ES-I3 (cell line): ENCODE measurements at regions not wholly inside any gene's neighbourhood (a gene's known extent, or its start where the extent isn't known, plus 50 kb on each side); places are given as distances from the start of the nearest gene placed in this dataset.

Source experiments
- H3K36me3 ChIP-seq: 2 replicates; pipeline ENCODE4 v1.6.1; 2013; ENCODE audit warnings: mild to moderate bottlenecking, low read length, control low read depth, moderate library complexity; ENCODE audit not compliant: insufficient read depth
- H3K4me1 ChIP-seq: 2 replicates; pipeline ENCODE4 v1.6.1; 2013; ENCODE audit warnings: mild to moderate bottlenecking, control low read depth, low read length; ENCODE audit not compliant: insufficient read depth
- H3K9ac ChIP-seq: 2 replicates; pipeline ENCODE4 v1.6.1; 2013; ENCODE audit warnings: low read depth, mild to moderate bottlenecking, low read length, moderate library complexity
- H3K9me3 ChIP-seq: 2 replicates; pipeline ENCODE4 v1.6.1; 2013; ENCODE audit warnings: mild to moderate bottlenecking, low read length, moderate library complexity; ENCODE audit not compliant: control insufficient read depth, insufficient read depth

GRCh38 chr9:13568841-13569601 lies 289.5 kb upstream of the MPDZ start:
- Histone ChIP-seq H3K9ac (peak overlapping the region; percentile 81), H3K4me1 (peaks cover 5% of the 10 kb centered on the region; the same call in 1 of the 2 replicates), H3K36me3 (no peaks in the 10 kb centered on the region), H3K9me3 (no peaks in the 10 kb centered on the region)

DNA sequence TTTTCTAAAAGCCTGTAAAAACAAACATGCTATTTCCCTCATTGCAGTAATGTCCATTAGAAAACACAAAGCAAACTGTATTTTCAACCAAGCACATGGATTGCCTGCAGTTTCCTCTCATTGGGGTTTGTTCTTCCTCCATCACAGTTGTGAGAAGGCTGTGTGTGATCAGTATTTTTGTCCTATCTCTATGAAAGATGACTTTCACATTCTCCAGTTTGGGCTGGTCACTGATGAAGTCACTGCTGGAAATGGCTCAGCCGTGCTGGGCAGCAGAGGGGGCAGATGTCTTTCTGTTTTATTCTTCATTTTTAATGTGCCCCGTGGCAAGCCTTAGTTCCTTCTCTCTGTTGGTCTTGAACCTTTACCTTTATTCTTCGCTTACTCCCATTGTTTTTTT lies 288.9 kb upstream of the MPDZ start:
- Histone ChIP-seq H3K36me3 (no peaks in the 10 kb centered on the region), H3K4me1 (peaks cover 5% of the 10 kb centered on the region; the same call in 1 of the 2 replicates), H3K9ac (peak overlapping the region; percentile 81), H3K9me3 (no peaks in the 10 kb centered on the region)

GRCh38 chr9:13567833-13568232 lies 288.3 kb upstream of the MPDZ start:
- Histone ChIP-seq H3K36me3 (no peaks in the 10 kb centered on the region), H3K9me3 (no peaks in the 10 kb centered on the region), H3K9ac (no peak overlapping the region), H3K4me1 (peaks cover 5% of the 10 kb centered on the region; the same call in 1 of the 2 replicates)

DNA sequence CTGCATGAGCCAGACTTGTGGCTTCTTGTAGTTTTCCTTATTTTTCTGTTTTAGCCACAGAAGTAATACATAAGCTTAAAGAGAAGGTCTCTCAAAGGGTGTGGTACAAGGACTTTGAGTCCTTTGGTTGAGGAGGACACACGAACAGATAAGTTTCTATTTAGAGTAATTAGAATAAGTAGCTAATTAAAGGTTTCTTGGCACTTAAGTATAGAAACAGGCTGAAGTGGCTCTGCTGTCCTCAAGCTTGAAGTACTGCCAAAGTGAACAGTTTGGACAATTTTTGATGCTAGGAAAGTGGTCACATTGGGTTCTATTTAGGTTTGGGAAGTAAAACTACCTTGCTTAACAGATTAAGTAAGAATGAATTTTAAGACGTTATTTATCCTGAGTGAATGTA lies 278.3 kb upstream of the MPDZ start:
- H3K9me3 ChIP-seq, result no peaks in the 10 kb centered on the region
- no peak overlapping the region for H3K9ac ChIP-seq
- H3K4me1 ChIP-seq, result peaks cover 8% of the 10 kb centered on the region; the same call in 1 of the 2 replicates
- H3K36me3 ChIP-seq, result no peaks in the 10 kb centered on the region

DNA sequence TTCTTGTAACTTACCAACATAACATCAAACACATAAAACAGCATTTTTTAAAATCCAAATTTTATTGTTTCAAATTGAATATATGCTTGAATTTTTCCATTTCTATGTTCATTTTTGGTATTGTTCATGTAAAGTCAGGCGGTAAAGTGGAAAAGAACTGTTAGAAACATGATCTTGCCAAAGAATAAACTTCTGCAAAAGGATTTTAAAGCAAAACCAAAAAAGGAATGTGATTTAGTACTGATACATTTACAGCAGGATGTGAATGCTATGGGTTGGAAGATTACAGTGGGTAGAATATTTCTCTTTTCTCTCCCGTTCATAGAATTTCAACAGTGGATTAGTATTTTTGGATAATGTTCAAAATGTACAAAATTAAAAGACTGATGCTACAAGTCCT lies 277.2 kb upstream of the MPDZ start:
- H3K9ac ChIP-seq, result no peak overlapping the region
- no peaks in the 10 kb centered on the region for H3K36me3 ChIP-seq
- peaks cover 8% of the 10 kb centered on the region; the same call in 1 of the 2 replicates for H3K4me1 ChIP-seq
- no peaks in the 10 kb centered on the region for H3K9me3 ChIP-seq

GRCh38 chr9:13555989-13556500 lies 276.6 kb upstream of the MPDZ start:
- H3K9me3 ChIP-seq, result no peaks in the 10 kb centered on the region
- H3K9ac ChIP-seq, result no peak overlapping the region
- peaks cover 8% of the 10 kb centered on the region; the same call in 1 of the 2 replicates for H3K4me1 ChIP-seq
- H3K36me3 ChIP-seq, result no peaks in the 10 kb centered on the region

DNA sequence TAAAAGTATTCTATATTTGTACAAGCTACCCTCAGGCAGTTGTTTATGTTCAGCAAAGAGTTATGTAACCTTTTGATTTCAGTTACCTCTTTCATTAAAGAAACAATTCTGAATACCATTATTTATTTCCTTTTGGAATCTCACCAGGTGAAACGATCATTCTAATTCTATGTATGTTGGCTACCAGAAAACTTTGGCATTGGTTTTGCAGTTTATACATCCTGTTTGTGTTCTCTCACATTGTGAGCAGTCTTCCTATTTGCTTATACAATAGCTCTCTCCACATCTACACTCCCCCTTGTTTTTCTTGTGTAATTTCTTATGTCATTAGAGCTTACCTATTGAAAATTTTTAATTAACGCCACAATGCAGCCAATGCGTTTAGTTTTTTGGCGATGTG lies 276.0 kb upstream of the MPDZ start:
- Histone ChIP-seq H3K36me3 (no peaks in the 10 kb centered on the region), H3K9ac (no peak overlapping the region), H3K9me3 (no peaks in the 10 kb centered on the region), H3K4me1 (peaks cover 8% of the 10 kb centered on the region; the same call in 1 of the 2 replicates)

DNA sequence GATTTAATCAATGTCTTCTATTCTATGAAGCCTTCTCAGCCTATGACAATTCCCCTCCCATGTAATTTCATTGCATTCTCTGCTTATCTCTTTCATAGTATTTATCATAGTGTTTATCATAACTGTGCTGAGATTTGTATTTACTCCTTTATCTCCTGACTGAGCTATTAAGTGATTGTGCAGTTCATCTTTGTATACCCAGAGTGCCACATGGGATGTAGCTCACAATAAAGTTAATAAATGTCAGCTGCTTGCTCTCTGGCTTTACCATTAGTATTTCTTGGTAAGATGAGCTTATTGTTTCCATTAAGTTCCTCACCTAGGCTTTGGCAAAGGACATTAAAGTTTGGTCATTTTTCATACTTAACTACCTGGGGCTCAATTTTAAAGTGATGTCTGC lies 275.1 kb upstream of the MPDZ start:
- peaks cover 8% of the 10 kb centered on the region; the same call in 1 of the 2 replicates for H3K4me1 ChIP-seq
- H3K36me3 ChIP-seq, result no peaks in the 10 kb centered on the region
- no peak overlapping the region for H3K9ac ChIP-seq
- H3K9me3 ChIP-seq, result no peaks in the 10 kb centered on the region

DNA sequence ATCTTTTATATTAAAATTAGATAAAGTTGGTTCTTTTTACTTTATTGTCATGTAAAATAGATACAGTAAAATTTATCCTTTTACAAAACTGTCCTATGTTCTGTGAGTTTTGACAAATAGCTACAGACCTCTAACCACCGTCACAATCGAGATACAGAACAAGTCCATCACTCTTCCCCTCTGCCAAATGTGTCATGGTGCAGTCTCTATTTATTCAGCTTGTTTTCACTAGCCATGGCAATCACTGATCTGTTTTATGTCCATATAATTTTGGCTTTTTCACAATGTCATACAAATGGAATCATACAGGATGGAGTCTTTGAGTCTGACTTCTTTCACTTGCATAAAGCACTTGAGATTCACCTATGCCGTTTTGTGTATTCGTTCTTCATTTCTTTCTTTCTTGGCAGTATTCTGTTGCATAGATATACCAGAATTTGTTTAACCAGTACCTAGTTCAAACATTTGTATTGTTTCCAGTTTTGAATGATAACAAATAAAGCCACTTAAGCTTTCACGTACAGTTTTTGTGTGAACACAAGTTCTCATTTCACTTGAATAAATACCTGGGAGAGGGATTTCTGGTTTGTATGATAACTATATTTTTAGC lies 273.2 kb upstream of the MPDZ start:
- H3K36me3 ChIP-seq, result no peaks in the 10 kb centered on the region
- no peak overlapping the region for H3K9ac ChIP-seq
- H3K4me1 ChIP-seq, result peaks cover 8% of the 10 kb centered on the region; the same call in 1 of the 2 replicates
- no peaks in the 10 kb centered on the region for H3K9me3 ChIP-seq

DNA sequence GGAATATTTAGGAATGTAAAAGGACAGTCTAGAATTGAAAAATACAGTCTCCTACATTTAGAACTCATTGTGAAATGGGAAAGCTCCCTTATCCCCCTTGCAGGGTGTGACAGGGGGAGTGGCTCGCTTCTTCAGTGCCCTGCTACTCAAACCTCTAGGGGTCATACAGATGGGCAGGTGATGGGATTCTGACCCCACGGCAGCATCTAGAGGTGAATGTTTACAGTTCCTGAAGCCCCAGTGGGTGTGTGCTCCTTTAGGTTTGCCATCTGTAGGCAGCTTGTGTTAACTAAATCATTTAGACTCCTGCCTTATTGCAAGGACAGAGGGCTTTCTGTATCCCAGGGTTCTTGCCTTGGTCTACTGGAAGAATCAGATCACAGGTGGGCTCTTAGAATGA lies 271.0 kb upstream of the MPDZ start:
- Histone ChIP-seq H3K9me3 (no peaks in the 10 kb centered on the region), H3K4me1 (peaks cover 4% of the 10 kb centered on the region; the same call in 1 of the 2 replicates), H3K9ac (no peak overlapping the region), H3K36me3 (no peaks in the 10 kb centered on the region)

DNA sequence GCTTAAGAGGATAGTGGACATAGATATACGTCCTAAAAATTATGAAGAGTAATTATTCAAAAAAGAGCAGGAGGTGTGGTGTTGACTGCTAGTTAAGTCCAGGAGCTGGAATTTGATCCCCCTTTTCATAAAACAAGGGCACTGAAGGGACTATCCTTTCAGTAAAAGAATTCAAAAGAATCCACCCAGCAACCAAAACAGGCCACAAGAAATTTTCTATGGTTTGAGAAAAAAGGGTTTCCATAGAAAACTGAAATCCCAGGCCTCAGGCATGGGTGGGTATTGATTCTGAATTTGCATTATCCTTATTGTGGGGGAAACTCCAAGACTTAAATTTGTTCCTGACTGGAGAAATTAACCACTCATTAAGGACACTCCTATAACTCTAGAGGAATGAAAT lies 269.0 kb upstream of the MPDZ start:
- Histone ChIP-seq H3K4me1 (no peaks in the 10 kb centered on the region), H3K9me3 (no peaks in the 10 kb centered on the region), H3K36me3 (no peaks in the 10 kb centered on the region), H3K9ac (no peak overlapping the region)

DNA sequence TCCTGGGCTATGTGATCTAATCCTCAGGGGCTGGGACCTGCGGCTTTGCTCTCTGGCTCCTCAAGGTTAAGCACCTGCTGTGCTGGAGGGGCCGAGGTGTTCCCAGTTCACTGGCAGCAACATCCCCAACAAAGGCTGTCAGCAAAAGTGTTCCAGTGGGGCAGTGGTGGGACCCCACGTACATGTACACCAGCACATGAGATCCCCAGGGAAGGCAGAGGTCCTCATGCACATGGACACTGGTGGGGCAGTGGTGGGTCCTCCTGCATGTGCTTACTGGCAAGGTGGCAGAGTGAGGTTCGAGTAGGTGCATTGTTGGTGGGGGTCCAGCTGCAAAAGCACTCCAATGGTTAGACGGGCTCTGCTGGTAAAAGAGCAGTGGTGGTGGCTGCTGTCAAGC lies 255.6 kb upstream of the MPDZ start:
- no peaks in the 10 kb centered on the region for H3K36me3 ChIP-seq
- H3K9ac ChIP-seq, result no peak overlapping the region
- no peaks in the 10 kb centered on the region for H3K4me1 ChIP-seq
- peaks cover 4% of the 10 kb centered on the region for H3K9me3 ChIP-seq

DNA sequence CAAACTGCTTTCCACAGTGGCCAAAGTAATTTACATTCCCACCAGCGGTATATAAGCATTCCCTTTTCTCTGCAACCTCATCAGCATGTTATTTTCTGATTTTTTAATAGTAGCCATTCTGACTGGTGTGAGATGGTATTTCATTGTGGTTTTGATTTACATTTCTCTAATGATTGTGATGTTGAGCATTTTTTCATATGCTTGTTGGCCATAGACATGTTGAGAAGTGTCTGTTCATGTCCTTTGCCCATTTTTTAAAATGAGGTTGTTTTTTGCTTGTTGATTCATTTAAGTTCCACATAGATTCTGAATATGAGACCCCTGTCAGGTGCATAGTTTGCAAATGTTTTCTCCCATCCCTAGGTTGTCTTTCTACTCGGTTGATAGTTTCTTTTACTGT lies 254.5 kb upstream of the MPDZ start:
- Histone ChIP-seq H3K9ac (no peak overlapping the region), H3K9me3 (peaks cover 4% of the 10 kb centered on the region), H3K4me1 (no peaks in the 10 kb centered on the region), H3K36me3 (no peaks in the 10 kb centered on the region)

DNA sequence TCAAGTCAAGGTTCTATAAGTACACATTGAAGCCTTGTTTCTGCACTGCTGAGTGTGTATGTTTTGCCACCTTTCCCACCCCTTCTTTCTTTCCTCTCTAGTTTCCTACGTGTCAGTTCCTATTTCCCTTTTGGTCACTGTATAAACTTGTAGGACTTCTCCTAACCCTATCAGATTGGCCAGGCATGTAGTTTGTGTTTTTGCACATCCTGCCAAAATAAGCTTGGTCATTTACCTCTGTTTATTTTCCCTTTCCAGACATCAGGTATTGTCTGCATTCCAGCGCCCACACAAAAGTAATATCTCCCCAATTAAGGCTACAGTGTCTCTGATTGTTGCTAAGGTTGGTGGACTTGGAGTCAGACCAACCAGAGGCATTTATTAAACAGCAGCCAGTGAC lies 252.9 kb upstream of the MPDZ start:
- H3K9ac ChIP-seq, result no peak overlapping the region
- H3K9me3 ChIP-seq, result peaks cover 4% of the 10 kb centered on the region
- H3K36me3 ChIP-seq, result no peaks in the 10 kb centered on the region
- H3K4me1 ChIP-seq, result no peaks in the 10 kb centered on the region
